Body of pancreas (tissue), 4 donors: ENCODE measurements at regions not wholly inside any gene's neighbourhood (a gene's known extent, or its start where the extent isn't known, plus 50 kb on each side); places are given as distances from the start of the nearest gene placed in this dataset.

Experiments
- ATAC-seq: fragments of 150-250 bp; one replicate; pipeline ENCODE4 v1.9.1; 2016
- DNase-seq, 4 donors: peaks; one replicate each; pipeline ENCODE4 v3.0.0-alpha.2; 2019
- H3K27ac ChIP-seq, 4 donors: fragments of 200-600 bp; sonication (generic); 1 replicate in 3 of 4; 2 replicates in 1 of 4; pipeline versions ENCODE4 v1.5.1 to v1.6.1; 2016 to 2019; ENCODE audit warnings: mild to moderate bottlenecking in 1 of 4, mixed read lengths in 1 of 4, moderate library complexity in 1 of 4
- H3K27me3 ChIP-seq, 2 donors: fragments of 200-600 bp; sonication (generic); one replicate each; pipeline ENCODE4 v1.6.0; 2016; ENCODE audit warnings: mild to moderate bottlenecking in 1 of 2
- H3K36me3 ChIP-seq, 2 donors: fragments of 200-600 bp; sonication (generic); replicated peaks in 1 of 2; 2 replicates each; pipeline ENCODE4 v1.5.1; 2016; ENCODE audit warnings: low read depth in 2 of 2; ENCODE audit not compliant: insufficient read depth in 1 of 2
- H3K4me1 ChIP-seq: fragments of 200-600 bp; sonication (generic); one replicate; pipeline ENCODE4 v1.6.0; 2016
- H3K4me3 ChIP-seq, 2 donors: fragments of 200-600 bp; sonication (generic); 1 replicate in 1 of 2; 2 replicates in 1 of 2; pipeline ENCODE4 v1.5.1; 2016 to 2019
- H3K9me3 ChIP-seq, 3 donors: fragments of 200-600 bp; sonication (generic); 1 replicate in 2 of 3; 2 replicates in 1 of 3; pipeline ENCODE4 v1.5.1; 2016
- POLR2A ChIP-seq, 3 donors: fragments of 450-650 bp; IDR thresholded peaks; one replicate each; pipeline ENCODE4 v1.6.1; 2016; ENCODE audit warnings: antibody characterized with exemption in 3 of 3, mild to moderate bottlenecking in 2 of 3
- WGBS, 2 donors: methylation state at CpG; one replicate each; pipeline ENCODE4 v1.1.5; 2017; 5-methylcytosine and 5-hydroxymethylcytosine counted together
- intact Hi-C: fragments of 100-400 bp; cut with DNase I; formaldehyde crosslinking; loops from one replicate; pipeline ENCODE4 v1.15.1; 2023
- TF ChIP-seq, protein P1 (sequence below), 7 experiments: fragments of 450-650 bp in 4 of 7; fragments of 200-600 bp in 3 of 7; sonication (generic) in 3 of 7; IDR thresholded peaks; one replicate each; pipeline ENCODE4 v1.5.1; 2016 to 2019; ENCODE audit warnings: antibody characterized with exemption in 7 of 7

DNA sequence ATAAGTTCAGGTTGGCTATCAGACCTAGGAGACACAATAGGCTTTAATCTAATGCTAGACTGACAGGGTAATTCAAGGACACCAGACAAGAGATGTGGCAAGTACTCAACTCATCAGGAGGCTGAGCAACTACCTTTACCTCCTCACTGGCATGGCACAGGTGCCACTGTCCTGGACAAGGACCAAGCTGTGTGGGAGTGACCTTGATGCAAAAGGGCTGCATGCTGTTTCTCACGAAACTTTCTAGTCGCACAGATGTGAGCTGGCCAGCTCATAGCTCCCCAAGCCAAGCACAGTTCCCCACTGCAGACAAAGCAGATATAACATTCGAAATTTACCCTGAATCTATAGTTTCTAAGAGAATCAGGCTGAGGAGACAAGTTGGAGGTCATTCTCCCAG, 207.6 kb upstream of the GHITM start:
- H3K27ac ChIP-seq, result no peak overlapping the region
- H3K9me3 ChIP-seq, result no peaks in the 10 kb centered on the region
- H3K36me3 ChIP-seq, result no peaks in the 10 kb centered on the region
- WGBS, 2 donors, result 20 to 32% methylated on average over 3 of the region's 3 CpGs
- intact Hi-C loops, result no loop called here
- H3K4me1 ChIP-seq, result peaks cover 5% of the 10 kb centered on the region
- DNase-seq (peak in 3 of 4 donors; percentile 29 to 59 (median 40)), ATAC-seq (no peak)
- TF ChIP-seq POLR2A (IDR thresholded peaks at IDR 0.05), result no peak
- TF ChIP-seq, protein P1, sequence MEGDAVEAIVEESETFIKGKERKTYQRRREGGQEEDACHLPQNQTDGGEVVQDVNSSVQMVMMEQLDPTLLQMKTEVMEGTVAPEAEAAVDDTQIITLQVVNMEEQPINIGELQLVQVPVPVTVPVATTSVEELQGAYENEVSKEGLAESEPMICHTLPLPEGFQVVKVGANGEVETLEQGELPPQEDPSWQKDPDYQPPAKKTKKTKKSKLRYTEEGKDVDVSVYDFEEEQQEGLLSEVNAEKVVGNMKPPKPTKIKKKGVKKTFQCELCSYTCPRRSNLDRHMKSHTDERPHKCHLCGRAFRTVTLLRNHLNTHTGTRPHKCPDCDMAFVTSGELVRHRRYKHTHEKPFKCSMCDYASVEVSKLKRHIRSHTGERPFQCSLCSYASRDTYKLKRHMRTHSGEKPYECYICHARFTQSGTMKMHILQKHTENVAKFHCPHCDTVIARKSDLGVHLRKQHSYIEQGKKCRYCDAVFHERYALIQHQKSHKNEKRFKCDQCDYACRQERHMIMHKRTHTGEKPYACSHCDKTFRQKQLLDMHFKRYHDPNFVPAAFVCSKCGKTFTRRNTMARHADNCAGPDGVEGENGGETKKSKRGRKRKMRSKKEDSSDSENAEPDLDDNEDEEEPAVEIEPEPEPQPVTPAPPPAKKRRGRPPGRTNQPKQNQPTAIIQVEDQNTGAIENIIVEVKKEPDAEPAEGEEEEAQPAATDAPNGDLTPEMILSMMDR (IDR thresholded peaks at IDR 0.05), result no peak
- H3K27me3 ChIP-seq, result no peaks in the 10 kb centered on the region
- H3K4me3 ChIP-seq, result no peak overlapping the region

GRCh38 chr10:83932245-83932644, 207.1 kb upstream of the GHITM start:
- H3K27me3 ChIP-seq, result no peaks in the 10 kb centered on the region
- H3K27ac ChIP-seq, result no peak overlapping the region
- ATAC-seq (no peak), DNase-seq (no peak)
- 83 to 91% methylated on average over 2 of the region's 2 CpGs for whole genome bisulfite sequencing, 2 donors
- no peak overlapping the region for H3K4me3 ChIP-seq
- no peaks in the 10 kb centered on the region for H3K36me3 ChIP-seq
- peaks cover 5% of the 10 kb centered on the region for H3K4me1 ChIP-seq
- no peaks in the 10 kb centered on the region for H3K9me3 ChIP-seq
- intact Hi-C loops, result no loop called here
- TF ChIP-seq POLR2A (IDR thresholded peaks at IDR 0.05), result no peak
- TF ChIP-seq, protein P1 (IDR thresholded peaks at IDR 0.05), result no peak

- TF ChIP-seq POLR2A (IDR thresholded peaks at IDR 0.05), result no peak
- TF ChIP-seq, protein P1 (IDR thresholded peaks at IDR 0.05), result no peak
- Histone ChIP-seq H3K4me3 (no peak overlapping the region), H3K27me3 (no peaks in the 10 kb centered on the region), H3K27ac (no peak overlapping the region), H3K4me1 (peaks cover 5% of the 10 kb centered on the region), H3K36me3 (no peaks in the 10 kb centered on the region), H3K9me3 (no peaks in the 10 kb centered on the region)
- ATAC-seq (no peak), DNase-seq (no peak)
- WGBS, 2 donors, result 33 to 46% methylated on average over 3 of the region's 3 CpGs
- intact Hi-C loops, result no loop called here
Observed at GRCh38 chr10:83934062-83934461, 205.2 kb upstream of the GHITM start.

DNA sequence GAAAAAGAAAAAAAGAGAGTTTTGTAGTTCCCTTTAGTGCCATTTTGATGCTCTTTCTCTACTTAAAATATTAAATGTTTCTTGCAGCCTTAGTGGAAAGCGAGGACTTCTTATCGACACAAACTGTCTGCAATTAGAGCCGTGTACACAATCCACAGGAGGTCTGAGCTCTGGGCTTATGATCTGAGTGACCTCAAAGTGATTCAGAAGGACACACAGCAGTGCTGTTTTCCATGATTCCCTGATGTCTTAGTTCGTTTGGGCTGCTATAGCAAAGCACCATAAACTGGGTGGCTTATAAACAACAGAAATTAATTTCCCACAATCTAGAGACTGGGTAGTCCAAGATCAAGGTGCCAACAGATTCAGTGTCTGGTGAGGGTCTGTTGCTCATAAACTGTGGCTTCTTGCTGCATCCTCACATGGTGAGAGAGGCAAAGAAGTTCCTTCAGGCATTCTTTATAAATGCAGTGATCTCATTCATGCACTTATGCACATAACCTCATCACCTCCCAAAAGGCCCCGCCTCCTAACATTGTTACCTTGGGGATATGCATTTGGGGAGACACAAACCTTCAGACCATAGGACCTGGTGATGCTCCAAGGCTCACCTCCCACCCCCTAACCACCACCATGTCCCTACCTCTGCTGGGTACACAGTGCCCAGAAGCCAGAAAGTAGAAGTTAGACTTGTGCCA, 204.5 kb upstream of the GHITM start:
- intact Hi-C loops, result no loop called here
- DNase-seq (no peak), ATAC-seq (no peak)
- no peak overlapping the region for H3K4me3 ChIP-seq
- H3K27me3 ChIP-seq, result no peaks in the 10 kb centered on the region
- TF ChIP-seq, protein P1 (IDR thresholded peaks at IDR 0.05), result no peak
- TF ChIP-seq POLR2A (IDR thresholded peaks at IDR 0.05), result no peak
- WGBS, 2 donors, result 49 to 64% methylated on average over 5 of the region's 5 CpGs
- H3K27ac ChIP-seq, result no peak overlapping the region
- H3K4me1 ChIP-seq, result peaks cover 5% of the 10 kb centered on the region
- H3K9me3 ChIP-seq, result no peaks in the 10 kb centered on the region
- H3K36me3 ChIP-seq, result no peaks in the 10 kb centered on the region

DNA sequence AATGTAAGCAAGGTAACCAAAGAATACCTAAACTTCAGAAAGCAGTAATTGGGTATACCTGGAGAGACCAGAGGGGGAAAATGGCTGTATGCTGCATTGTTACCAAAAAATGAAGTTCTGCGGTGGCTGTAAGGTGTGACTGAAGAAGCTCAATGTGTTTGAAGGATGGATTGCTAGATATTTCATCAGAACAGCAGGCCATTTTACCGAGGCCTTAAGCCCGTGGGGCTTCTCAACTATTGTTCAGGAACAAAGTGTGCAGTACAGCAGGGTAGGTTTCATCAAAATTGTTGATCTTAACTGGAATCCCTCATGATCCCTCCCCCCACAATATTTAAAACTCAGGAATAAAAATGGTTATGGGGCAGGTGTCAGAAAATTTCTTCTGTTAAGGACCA, 204.0 kb upstream of the GHITM start:
- intact Hi-C loops, result no loop called here
- H3K4me3 ChIP-seq, result no peak overlapping the region
- no peak for ATAC-seq
- H3K36me3 ChIP-seq, result no peaks in the 10 kb centered on the region
- H3K4me1 ChIP-seq, result peaks cover 5% of the 10 kb centered on the region
- H3K27me3 ChIP-seq, result no peaks in the 10 kb centered on the region
- H3K27ac ChIP-seq, result no peak overlapping the region
- H3K9me3 ChIP-seq, result no peaks in the 10 kb centered on the region
- WGBS, 2 donors, result 77 to 91% methylated on average over 3 of the region's 3 CpGs
- no peak for TF ChIP-seq POLR2A (IDR thresholded peaks at IDR 0.05)
- TF ChIP-seq, protein P1 (IDR thresholded peaks at IDR 0.05), result no peak
- no peak for DNase-seq
